ENCODE measurements at regions not wholly inside any gene's neighbourhood (a gene's known extent, or its start where the extent isn't known, plus 50 kb on each side); places are given as distances from the start of the nearest gene placed in this dataset.

GRCh38 chr14:26872515-26873361 is 274.9 kb upstream of the NOVA1 start:
- Histone ChIP-seq H3K36me3 (ENCODE audit: control insufficient read depth in 2 of 2, insufficient read depth in 1 of 2, low read length in 2 of 2) (no peaks in the 10 kb centered on the region), H3K9me3 (ENCODE audit: control insufficient read depth, insufficient read depth, low read depth, low read length) (no peaks in the 10 kb centered on the region), H3K4me3 (ENCODE audit: low read depth, low read length) (no peak overlapping the region), H3K27ac (ENCODE audit: extremely low read depth, low read depth, low read length) (no peak overlapping the region), H3K4me1 (ENCODE audit: control insufficient read depth, insufficient read depth, low read length) (no peaks in the 10 kb centered on the region)
- ChIA-PET CTCF (no interaction called here), POLR2A (no interaction called here)
- TF ChIP-seq YY1 (tag by site-specific recombination; IDR thresholded peaks at IDR 0.05) (no peak), PRDM10 (tag by site-specific recombination; IDR thresholded peaks at IDR 0.05) (no peak), ZNF211 (tag by site-specific recombination; IDR thresholded peaks at IDR 0.05; ENCODE audit: low read depth) (no peak), ZNF555 (tag by site-specific recombination; conservative IDR thresholded peaks at IDR 0.05) (no peak), ZNF701 (tag by site-specific recombination; IDR thresholded peaks at IDR 0.05) (no peak), MZF1 (tag by site-specific recombination; IDR thresholded peaks at IDR 0.05; ENCODE audit: borderline replicate concordance) (no peak), ELK4 (IDR thresholded peaks at IDR 0.05; ENCODE audit: borderline replicate concordance, low read depth, low read length) (no peak), ZNF239 (tag by site-specific recombination; IDR thresholded peaks at IDR 0.05) (no peak), ZNF658 (tag by site-specific recombination; IDR thresholded peaks at IDR 0.05) (no peak), ZNF518A (tag by site-specific recombination; conservative IDR thresholded peaks at IDR 0.05; ENCODE audit: low read depth) (no peak), WT1 (tag by site-specific recombination; IDR thresholded peaks at IDR 0.05) (no peak), MEIS1 (CRISPR knock-in tag; IDR thresholded peaks at IDR 0.05; ENCODE audit: borderline replicate concordance) (no peak), ZNF10 (tag by site-specific recombination; IDR thresholded peaks at IDR 0.05) (no peak), ZIC2 (tag by site-specific recombination; IDR thresholded peaks at IDR 0.05) (no peak), ZNF623 (tag by site-specific recombination; IDR thresholded peaks at IDR 0.05) (no peak), ZNF362 (tag by site-specific recombination; IDR thresholded peaks at IDR 0.05) (no peak), ZNF426 (tag by site-specific recombination; IDR thresholded peaks at IDR 0.05) (no peak), ZNF354C (tag by site-specific recombination; IDR thresholded peaks at IDR 0.05; ENCODE audit: borderline replicate concordance, low read depth) (no peak), GLI4 (tag by site-specific recombination; IDR thresholded peaks at IDR 0.05) (no peak)

Measured in HEK293 (cell line).